Uterus (tissue), 2 donors: ENCODE measurements at regions not wholly inside any gene's neighbourhood (a gene's known extent, or its start where the extent isn't known, plus 50 kb on each side); places are given as distances from the start of the nearest gene placed in this dataset.

Experiments used
- POLR2A ChIP-seq, 2 donors: fragments of 450-650 bp; IDR thresholded peaks; one replicate each; pipeline ENCODE4 v1.6.1; 2016; ENCODE audit warnings: antibody characterized with exemption in 2 of 2, mild to moderate bottlenecking in 1 of 2, moderate library complexity in 1 of 2
- TF ChIP-seq, protein P1 (sequence below), 4 experiments: fragments of 200-600 bp in 2 of 4; fragments of 450-650 bp in 2 of 4; sonication (generic) in 2 of 4; IDR thresholded peaks; one replicate each; pipeline ENCODE4 v1.5.1; 2016 to 2019; ENCODE audit warnings: antibody characterized with exemption in 4 of 4, mild to moderate bottlenecking in 2 of 4, moderate library complexity in 1 of 4

DNA sequence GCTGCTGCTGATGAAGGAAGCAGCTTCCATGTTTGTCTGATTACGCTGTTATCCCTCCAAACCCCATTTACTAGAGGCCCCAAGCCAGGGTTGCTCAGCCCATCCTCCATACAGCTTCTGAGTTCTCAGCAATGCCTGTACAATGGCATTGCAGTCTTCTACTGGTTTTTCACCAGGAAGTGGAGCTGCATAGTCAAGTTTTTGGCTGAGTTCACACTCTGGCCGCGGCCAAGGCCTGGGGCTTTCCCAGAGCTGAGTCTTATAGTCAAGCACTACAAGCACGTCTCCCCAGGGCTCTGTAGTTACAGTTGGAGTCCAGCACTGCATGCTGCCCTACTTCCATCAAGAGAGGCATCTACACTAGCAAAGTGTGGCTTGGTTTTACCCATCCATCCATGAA is 182.5 kb downstream of the POU4F1 start:
- TF ChIP-seq, protein P1, sequence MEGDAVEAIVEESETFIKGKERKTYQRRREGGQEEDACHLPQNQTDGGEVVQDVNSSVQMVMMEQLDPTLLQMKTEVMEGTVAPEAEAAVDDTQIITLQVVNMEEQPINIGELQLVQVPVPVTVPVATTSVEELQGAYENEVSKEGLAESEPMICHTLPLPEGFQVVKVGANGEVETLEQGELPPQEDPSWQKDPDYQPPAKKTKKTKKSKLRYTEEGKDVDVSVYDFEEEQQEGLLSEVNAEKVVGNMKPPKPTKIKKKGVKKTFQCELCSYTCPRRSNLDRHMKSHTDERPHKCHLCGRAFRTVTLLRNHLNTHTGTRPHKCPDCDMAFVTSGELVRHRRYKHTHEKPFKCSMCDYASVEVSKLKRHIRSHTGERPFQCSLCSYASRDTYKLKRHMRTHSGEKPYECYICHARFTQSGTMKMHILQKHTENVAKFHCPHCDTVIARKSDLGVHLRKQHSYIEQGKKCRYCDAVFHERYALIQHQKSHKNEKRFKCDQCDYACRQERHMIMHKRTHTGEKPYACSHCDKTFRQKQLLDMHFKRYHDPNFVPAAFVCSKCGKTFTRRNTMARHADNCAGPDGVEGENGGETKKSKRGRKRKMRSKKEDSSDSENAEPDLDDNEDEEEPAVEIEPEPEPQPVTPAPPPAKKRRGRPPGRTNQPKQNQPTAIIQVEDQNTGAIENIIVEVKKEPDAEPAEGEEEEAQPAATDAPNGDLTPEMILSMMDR (IDR thresholded peaks at IDR 0.05): no peak
- TF ChIP-seq POLR2A (IDR thresholded peaks at IDR 0.05): no peak
